HG02798 (cell line): ENCODE measurements at regions not wholly inside any gene's neighbourhood (a gene's known extent, or its start where the extent isn't known, plus 50 kb on each side); places are given as distances from the start of the nearest gene placed in this dataset.

Source experiments
- ATAC-seq: cut with Tn5 transposase; IDR thresholded peaks from one replicate; pipeline ENCODE4 v1.9.1; 2021; ENCODE audit warnings: mild to moderate bottlenecking; ENCODE audit not compliant: unreplicated experiment, poor library complexity

DNA sequence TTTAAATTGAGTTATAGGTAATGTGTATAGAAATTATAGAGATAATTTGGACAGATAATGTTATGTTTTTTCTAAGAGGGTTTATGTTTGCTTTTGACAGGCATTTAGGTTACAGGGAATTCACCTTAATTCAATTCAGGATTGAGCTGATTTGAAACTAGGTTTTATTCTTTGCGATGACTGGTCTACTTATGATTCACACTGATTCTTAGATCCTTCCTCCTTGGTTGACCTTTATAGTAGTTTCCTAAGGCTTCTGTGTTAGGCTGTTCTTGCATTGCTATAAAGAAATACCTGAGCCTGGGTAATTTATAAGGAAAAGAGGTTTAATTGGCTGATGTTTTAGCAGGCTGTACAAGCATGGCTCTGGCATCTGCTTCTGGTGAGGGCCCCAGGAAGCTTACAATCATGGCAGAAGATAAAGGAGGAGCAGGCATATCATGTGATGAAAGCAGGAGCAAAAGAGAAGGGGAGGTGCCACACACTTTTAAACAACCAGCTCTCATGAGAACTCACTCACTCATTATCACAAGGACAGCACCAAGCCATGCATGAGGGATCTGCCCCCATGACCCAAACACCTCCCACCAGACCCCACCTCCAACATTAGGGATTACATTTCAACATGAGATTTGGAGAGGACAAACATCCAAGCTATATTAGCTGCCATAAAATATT is 155.0 kb upstream of the SFRP2 start:
- ATAC-seq: no peak

DNA sequence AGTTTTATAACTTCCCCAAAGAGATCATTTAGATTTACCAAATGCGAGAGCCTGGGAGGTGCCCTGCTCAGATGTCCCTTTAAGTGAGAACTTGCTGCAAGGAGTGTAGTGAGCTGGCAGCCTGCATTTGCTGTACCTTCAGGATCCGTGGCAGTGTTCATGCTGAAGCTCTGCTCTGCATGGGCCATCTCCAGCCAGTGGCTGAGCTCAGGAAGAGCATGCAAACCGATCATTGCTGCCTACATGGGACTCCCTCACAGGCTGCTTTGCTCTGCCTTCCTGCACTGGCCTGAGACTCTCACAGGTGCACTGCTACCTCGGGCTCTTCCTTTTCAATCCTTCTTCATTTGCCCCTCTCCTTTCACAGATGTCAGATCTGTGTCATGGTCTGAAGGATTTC is 152.0 kb upstream of the SFRP2 start:
- no peak for ATAC-seq

DNA sequence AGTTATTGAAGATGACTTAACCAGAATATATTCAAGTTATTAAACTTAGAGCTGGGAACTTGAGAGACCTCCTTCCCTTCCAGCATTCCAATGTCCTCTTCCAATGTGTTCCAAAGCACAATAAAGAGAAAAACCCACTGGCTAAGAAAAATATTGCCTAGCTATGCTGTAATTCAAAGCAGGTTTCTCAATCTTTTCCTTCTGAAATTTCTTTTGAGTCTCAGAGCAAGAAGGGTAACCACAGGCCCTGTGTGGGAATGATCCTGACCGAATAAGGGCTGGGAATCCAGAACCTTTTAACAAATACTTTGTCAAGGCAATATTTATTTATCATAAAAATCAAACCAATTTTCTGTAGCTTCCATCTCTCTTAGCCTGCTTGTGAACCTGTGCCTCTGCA is 150.7 kb upstream of the SFRP2 start:
- ATAC-seq: no peak

DNA sequence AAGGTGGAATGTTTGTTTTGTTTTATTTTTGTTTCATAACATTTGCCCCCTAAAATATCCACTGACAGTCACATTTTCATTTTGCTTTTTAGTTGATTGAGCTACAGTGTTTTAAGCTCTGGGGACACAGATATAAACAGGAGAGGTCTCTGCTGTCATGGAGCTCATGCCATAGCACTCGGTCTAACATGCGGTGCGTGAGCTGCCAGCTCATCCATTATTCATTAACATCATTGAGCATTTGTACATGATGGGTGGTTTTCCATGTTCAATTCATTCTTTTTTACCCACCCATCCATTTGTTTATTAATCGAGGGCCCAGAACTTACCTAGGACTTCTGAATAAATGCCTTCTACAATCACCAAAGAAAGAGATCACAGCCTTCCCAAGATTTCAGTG is 150.1 kb upstream of the SFRP2 start:
- ATAC-seq: no peak

DNA sequence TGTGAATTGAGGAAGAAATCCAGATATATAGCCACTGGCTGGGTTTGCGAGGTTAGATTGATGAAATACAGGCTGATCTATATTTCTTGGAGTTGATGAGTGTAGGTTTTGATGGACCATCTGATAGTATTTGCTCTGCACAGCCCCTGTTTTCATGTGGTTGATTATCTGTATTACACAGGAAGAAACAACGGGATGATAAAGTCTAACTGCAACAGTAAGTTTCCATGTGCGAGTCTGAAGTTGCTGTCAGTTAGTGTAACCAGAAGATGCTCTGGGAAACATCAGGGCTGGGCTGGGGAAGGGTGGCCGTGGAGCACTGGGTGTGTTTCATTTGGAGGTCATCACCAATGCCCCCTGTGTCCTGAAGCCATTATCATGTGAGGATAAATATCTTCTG is 148.4 kb upstream of the SFRP2 start:
- no peak for ATAC-seq

DNA sequence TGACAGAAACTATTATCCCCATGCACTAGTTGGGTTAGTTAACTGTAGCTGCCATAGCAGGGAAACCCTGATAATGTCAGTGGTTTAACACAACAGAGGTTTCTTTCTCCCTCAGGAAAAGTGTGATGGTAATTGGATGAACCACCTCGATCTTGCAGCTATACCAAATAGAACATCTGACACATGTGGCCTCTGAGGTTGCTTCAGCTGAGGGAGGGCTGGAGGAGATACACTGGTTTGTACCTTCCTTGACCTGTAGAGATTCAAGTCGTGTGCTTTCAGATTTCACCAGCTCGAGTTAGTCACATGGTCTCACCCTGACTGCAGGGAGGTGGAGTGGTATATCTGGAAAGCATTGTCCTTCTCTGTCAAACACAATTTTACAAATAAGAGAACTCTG is 147.2 kb upstream of the SFRP2 start:
- ATAC-seq: no peak

DNA sequence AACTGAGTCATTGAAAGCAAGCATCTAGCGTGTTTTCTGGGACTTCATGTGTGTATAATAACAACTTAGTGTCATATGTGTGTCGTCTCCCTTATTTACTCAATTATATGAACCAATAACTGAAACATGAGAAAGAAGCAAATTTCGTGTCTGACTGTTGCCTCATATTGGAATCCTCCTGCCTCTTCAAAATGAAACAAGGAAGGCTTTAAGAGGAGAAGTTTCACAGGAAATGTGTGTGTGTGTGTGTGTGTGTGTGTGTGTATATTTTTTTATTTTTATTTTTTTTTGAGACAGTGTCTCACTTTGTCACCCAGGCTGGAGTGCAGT is 145.8 kb upstream of the SFRP2 start:
- ATAC-seq: no peak

DNA sequence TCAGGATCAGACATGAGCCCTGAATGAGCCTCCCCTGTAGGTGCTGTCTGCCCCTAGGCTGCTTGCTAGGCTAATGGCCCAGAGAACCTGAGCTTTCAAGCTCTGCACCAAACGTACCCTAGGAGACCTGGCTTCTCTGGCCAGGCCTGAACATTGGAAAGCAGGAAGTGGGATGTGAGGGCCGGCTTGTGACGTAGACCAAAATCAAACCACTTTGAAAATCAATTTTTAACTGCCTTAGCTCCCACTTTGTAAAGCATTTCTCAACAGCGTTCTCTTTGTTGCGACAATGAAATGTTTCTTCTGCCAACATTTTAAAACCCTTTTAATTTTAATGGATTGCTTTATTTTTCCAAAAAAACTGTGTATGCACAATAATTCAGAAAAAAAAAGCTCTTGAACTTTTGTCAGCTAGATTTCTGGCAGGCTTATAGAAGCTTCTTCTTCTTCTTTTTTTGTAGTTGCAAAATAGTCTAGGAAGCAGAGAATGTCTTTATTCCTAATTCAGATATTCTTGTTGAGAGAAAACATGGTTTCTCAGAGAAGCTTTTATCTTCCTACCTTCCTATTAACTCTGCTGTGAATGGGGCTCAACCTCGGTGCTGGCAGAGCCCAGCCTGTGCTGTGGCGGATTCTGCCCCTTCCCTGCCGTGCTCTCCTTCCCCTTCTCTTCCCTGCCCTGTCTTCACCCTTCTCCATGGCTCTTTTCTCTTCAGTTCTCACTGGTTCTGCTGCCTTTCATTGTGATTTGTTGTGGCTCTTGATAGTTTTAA is 145.2 kb upstream of the SFRP2 start:
- no peak for ATAC-seq

DNA sequence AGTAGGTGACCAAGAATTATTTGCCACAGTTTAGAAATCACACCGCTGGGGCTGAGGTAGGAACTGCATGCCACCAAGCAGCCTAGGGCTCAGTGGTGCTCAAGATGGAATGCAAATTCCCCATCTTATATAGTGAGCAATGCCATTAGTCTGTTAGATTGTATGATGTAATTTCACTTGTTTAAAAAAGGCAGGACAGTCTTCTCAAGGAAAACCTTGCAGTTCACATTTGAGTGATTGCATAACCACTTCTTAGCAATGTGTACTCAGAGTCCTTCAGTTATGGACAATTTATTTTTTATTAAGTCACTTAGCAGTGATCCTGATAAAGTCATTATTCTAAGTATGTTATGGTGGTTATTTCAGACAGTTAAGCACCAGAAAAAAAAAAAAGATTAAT is 142.9 kb upstream of the SFRP2 start:
- ATAC-seq: no peak

DNA sequence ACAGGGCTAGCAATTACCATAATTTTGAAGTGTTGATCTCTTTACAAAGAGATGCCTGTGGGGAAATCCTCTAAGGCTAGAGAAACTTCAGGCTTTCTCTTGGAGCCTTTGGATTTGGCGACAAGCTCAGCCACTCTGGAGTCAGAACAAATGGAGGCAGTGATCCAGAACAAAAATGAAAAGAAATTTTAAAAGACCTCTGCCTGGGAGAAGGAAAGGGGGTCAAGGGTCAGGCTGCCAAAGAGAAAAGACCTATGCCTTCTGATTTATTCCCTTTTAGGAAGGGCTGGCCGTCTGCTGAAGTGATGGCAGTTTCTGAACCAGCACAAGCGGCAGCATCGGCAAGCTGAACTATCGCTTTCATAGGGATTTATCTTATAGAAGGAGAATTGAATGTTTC is 140.8 kb upstream of the SFRP2 start:
- ATAC-seq: no peak

DNA sequence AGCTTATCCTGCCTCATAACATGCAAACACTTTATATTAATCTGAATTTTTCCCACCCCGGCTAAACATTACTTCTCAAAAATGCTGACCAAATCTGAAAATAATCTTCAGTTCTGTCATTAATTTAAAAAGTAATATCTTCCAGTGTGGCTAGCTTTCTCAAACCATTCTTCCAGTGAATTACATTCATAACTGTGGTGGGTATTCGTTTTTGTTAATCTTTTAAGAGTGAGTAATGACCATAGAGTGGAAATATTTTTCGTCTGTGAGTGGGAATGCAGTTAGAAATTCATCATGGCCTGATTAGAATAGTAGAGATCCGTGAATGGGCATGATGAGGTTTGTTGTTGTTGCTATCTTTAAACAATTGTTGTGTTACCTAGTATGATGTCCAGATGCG is 138.6 kb upstream of the SFRP2 start:
- no peak for ATAC-seq

DNA sequence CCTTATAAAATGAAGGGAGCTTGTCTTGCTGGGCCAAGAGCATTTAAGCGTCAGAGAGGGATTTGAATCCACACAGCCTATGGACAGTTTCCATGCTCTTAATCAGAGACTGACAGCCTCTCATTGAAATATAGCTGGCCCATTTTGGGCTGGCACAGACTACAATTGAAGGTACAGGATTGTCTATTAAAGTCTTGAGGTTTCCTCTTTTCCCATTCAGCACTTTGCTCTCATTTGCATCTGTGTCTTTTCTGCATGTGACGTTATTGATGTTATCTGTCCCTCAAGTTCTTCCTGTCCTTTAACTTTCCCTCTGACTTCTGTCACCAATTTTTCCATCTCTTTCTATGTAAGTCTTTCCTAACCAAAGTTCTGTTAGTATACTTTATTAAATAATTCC is 133.3 kb upstream of the SFRP2 start:
- no peak for ATAC-seq

DNA sequence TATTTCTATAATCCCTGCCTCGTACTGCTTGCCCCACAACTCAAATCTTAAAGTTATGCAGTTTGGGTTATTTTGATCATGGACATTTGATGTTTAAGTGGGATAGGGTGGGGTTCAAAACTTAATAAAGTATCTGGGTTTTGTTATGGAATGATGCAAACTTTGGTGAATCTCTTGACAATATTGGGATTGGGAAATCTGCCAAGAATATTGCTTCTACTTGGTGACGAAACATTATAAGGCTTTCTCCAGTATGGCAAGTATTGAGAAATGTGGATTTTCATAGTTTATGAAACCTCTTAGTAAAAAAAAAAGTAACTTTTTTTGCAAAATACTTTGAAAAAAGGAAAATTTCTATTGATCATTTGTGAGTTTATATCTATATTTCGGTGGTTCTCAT is 130.8 kb upstream of the SFRP2 start:
- no peak for ATAC-seq

DNA sequence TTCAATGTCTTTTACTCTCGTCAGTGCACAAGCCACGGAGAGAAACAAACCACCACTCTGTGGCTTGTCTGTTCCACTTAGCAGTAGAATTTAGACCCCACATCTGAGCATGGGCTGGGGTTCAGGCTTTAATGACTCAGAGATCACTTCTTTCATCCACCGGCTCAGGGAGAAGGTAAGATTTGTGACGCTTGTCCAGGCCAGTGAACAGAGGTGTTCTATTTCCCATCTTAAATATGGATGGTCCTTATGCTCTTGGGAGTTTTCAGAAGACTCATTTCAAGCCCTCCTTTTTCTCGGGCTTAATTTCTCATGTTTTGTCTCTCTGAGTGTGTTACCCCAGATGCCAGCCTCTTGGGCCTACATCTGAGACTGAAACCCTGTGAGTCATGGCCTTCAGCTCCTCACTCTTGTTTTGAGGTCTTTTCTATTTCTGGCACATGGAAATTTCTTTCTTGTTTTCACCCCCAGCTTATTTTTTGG is 127.4 kb upstream of the SFRP2 start:
- ATAC-seq: peak; percentile 98

DNA sequence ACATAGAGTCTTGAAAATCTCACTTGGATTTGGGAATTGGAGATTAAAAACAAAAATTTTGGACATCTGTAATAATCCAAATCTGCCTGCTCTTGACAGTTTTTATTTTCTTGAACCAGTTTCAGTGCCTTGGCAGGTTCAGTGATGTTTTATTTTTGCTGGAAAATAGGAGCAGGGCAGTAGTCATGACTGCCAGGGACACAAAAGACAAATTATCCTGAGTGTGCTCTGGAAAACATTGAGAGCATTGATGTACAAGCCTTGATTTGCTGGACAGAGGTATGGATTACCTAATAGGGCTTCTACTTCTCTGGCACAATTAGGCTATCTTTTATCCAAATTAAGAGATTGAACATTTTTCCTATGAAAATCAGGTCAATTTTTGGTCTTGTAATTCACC is 123.4 kb upstream of the SFRP2 start:
- no peak for ATAC-seq

DNA sequence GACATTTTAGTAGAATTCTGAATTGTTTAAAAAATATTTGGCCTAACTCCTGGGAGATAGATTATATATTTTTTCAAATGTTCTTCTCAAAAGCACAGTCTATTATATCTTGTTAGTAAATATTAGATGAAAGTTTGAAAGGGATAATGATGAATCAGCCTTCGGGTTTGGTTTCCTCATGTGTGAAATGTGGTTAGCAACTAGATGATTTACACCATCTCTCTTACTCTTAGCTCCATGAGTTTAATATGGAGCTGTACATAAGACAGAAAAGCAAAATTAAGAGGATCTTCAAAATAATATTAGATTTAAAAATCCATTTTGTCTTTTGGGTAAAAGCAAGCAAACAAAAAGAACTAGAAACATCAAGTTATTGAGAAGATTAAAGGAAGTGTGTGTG is 120.8 kb upstream of the SFRP2 start:
- ATAC-seq: no peak

DNA sequence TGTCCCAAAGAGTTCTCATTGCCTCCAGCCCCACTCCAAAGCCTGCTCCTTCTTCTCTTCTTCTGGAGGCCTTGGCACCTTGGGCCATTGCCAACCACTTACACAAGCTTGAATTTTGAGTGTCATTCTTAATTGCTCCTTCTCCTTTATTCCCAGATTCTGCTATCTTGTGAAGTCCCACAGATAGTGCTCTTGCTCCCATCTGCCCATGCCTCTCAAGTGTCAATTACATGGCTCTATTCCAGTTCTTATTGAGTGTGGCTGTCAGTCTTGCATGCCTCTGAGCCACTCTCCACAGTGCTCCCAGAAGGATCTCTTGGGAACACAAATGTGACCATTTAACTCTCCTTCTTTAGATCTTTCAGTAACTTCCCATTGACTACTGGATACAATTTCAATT is 117.3 kb upstream of the SFRP2 start:
- ATAC-seq: no peak

DNA sequence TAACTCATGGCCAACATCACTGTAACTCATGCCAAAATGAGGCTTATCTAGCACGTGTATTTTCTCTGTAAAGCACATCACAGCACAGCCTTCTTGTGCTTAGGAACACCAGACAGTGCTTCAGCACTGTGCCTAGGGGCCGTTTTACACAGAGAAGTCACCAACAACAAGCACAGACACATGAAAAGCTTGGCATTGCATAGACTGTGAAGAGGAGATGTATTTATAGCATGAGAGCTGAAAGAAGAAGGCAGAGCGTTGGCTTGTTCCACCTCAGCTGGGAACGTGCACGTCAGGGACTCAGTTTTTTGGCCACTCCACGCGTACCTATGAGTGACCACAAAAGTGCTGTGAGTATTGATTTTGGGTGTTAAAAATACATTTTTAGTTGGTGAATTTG is 116.3 kb upstream of the SFRP2 start:
- no peak for ATAC-seq

DNA sequence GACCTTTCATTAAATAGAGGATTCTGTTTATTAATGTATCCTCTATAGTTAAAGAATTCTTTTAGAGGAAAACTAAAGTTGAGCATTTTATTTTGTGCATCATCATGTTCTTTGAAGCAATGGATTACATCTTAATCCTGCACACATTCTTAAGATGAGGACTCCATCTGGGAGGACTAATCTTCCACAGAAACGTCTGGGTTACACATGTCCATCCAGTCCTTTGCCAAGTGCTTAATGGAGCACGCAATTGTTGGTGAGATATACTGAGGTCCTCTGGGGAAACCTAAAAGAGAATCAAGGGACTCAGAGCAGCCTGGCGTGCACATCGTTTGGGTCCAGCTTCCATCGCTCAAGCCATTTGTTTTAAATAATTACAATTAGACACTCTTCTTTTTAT is 115.1 kb upstream of the SFRP2 start:
- ATAC-seq: no peak

DNA sequence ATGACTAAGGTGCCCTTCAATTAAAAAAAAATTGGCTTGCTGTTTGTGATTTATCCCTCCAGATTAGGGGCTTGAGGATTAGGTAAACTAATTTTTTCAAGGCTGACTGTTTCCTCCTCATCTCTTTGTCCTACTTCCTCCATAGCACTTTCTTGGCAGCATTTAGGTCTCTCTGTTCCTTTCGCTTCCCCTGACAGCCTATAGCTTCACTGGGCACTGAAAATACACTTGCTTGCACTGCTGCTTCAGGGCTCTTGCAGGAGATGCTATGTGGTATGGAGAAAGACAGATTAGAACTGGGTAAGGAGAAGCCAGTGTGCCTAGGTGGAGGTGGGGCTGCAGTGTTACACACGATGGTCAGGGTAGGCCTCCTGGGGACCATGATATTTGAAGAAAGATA is 112.3 kb upstream of the SFRP2 start:
- ATAC-seq: no peak

DNA sequence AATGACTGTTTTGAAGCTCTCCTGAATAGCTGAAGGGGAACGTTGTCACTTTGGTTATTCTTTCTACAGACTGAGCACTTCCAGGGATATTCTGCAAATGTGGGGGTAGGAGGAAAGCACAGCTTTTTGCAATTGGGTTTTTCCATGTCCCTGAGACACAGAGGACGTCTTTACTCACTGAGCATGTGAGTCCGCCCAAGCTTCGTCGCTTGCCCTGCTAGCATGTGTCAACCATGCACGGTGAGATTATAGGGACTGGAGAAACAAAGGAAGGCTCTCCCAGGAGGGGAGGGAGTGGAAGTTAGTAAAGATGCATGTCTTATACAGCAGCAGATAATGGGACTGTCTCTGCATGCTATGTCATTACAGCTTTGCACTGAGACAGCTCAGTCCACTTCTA is 111.5 kb upstream of the SFRP2 start:
- no peak for ATAC-seq

DNA sequence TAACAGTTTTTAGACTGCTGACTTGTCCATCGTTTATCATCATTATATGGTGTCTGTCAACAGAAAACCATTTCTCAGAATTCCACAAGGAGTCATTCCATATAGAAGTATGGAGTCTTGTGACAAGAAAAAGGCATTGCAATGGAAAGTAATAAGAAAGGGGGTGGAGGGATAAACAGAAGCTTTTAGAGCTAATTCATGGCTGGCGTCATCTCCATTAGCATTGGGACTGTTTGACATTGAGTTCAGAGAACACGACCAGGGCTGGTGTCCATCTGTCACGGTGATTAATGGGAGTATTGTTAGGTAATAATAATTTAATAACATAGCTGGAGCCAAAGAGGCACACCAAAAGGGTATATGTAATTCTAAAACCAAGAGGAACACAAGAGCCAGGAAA is 101.9 kb upstream of the SFRP2 start:
- ATAC-seq: no peak
